Fibroblast of pulmonary artery (primary cell): ENCODE measurements at regions not wholly inside any gene's neighbourhood (a gene's known extent, or its start where the extent isn't known, plus 50 kb on each side); places are given as distances from the start of the nearest gene placed in this dataset.

ENCODE experiments used
- DNase-seq: peaks from one replicate; pipeline ENCODE4 v3.0.0-alpha.2; 2010; ENCODE audit warnings: low read depth
- H3K4me3 ChIP-seq: replicated peaks from 2 replicates; pipeline ENCODE4 v1.5.1; 2011; ENCODE audit warnings: low read depth, mild to moderate bottlenecking, control low read depth, low read length, moderate library complexity
- TF ChIP-seq, protein P1 (sequence below): IDR thresholded peaks from 2 replicates; pipeline ENCODE4 v1.5.1; 2011; ENCODE audit warnings: mild to moderate bottlenecking, control low read depth, low read length, inconsistent platforms; ENCODE audit errors: missing control alignments

DNA sequence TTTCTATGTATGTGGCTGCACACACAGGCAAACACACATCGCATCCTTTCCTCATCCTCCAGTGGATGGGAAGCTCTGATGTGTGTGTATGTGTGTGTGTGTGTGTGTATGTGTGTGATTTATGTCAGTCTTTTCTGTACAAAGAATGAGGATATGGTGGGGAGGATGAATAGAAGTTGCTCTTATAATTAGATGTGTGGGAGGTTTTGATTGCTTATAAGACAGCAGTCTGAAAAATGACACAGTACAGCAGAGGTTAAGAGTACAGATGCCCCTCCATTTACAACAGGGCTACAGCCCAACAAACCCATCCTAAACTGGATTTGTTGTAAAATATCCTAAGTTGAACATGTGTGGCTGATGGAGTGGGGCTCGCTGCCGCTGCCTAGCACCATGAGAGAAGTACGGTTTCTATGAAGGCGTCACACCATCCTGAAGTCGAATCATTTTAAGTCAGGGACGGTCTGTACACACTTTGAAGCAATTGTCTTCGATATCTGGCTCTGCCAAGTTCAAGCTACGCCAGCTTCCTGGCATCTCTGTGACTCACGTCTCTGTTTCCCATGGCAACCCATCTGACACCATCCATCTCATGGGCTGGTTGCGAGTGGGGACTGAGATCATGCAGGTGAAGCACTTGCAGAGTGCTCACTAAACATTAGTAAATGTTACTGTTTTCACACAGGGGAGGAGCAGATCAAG lies 252.6 kb downstream of the MYLK4 start:
- no peak overlapping the region for H3K4me3 ChIP-seq

DNA sequence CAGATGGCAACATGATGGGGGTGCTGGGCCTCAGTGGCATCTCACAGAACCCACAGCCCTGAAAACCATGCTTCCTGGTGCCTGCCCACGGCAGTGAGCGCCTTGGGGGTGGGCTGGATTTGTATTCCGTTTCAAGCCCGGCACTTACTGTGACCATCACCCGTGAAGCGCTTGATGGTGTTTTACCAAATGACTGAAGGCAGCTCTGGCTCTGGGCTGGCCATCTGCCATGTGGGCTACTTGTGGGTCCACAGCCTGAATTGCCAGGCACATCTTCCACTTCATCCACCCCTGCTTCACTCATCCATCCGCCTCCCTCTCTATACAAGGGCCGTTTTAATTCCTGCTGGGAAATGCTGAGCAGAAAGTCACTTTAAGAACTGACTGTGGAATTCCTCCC lies 250.9 kb upstream of the GMDS start:
- no peak overlapping the region for H3K4me3 ChIP-seq
- TF ChIP-seq, protein P1, sequence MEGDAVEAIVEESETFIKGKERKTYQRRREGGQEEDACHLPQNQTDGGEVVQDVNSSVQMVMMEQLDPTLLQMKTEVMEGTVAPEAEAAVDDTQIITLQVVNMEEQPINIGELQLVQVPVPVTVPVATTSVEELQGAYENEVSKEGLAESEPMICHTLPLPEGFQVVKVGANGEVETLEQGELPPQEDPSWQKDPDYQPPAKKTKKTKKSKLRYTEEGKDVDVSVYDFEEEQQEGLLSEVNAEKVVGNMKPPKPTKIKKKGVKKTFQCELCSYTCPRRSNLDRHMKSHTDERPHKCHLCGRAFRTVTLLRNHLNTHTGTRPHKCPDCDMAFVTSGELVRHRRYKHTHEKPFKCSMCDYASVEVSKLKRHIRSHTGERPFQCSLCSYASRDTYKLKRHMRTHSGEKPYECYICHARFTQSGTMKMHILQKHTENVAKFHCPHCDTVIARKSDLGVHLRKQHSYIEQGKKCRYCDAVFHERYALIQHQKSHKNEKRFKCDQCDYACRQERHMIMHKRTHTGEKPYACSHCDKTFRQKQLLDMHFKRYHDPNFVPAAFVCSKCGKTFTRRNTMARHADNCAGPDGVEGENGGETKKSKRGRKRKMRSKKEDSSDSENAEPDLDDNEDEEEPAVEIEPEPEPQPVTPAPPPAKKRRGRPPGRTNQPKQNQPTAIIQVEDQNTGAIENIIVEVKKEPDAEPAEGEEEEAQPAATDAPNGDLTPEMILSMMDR = no peak
- no peak for DNase-seq

More for the DNA sequence above, 252.6 kb downstream of the MYLK4 start:
- peak; percentile 29 for DNase-seq
- TF ChIP-seq, protein P1 = no peak

GRCh38 chr6:2492686-2493523 lies 247.5 kb upstream of the GMDS start:
- DNase-seq = no peak
- H3K4me3 ChIP-seq = no peak overlapping the region
- TF ChIP-seq, protein P1 = no peak

- H3K4me3 ChIP-seq = no peak overlapping the region
- TF ChIP-seq, protein P1 = no peak
Measured at GRCh38 chr6:2491137-2491536, 245.7 kb upstream of the GMDS start.

GRCh38 chr6:2488578-2488977 lies 243.2 kb upstream of the GMDS start:
- H3K4me3 ChIP-seq = no peak overlapping the region
- TF ChIP-seq, protein P1 = no peak
- DNase-seq = no peak

More at GRCh38 chr6:2491137-2491536, 245.7 kb upstream of the GMDS start:
- no peak for DNase-seq

DNA sequence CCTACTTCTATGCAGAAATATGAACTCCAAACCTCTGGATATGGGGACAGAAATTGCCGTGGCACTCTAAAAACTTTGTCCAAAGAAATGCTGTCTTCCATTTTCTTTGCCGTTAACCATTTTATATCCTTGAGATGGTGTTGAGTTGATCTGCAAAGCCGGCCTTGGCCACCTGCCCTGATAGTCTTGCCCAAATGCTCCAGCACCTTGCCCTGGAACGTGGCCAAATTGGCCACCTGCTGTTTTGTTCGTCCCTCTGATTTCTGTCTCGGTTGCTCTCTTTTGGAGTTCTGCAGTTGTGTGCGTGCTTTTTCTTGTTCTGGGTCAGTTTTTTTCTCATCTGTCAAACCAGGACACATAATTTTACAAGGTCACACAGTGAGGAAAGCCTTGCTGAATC lies 239.7 kb upstream of the GMDS start:
- no peak overlapping the region for H3K4me3 ChIP-seq
- TF ChIP-seq, protein P1 = no peak
- DNase-seq = no peak
